ENCODE measurements at regions not wholly inside any gene's neighbourhood (a gene's known extent, or its start where the extent isn't known, plus 50 kb on each side); places are given as distances from the start of the nearest gene placed in this dataset.

DNA sequence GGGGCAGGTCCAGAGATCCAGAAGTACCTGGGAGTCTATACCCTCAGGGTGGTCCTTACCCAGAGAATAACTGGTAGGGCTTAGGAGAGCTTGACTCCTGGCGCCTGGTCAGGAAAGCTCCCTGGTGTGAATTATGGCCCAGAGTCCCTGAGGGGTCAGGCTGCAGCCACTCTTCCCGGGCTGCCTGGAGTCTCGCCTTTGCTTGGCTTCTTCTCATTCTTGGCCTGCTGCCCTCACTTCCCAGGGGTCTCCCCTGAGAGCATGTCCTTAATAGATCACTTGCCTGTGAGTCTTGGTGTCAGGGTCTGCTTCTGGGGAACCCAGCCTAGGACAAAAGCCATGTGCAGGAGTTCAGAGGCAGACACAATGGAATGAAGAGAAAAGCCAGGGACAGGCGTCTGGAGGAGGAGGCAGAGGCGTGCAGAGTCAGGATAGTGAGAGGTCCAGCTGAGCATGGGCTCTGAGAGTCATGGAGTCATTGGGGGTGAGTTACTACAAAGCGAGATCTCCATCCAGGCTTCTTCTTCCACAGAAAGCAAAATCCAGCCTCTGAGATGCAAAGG, 212.3 kb downstream of the TFAP2C start:
- Histone ChIP-seq H3K27me3 (ENCODE audit: control insufficient read depth, insufficient read depth, low read length) (0 out of 2 replicates have a peak, but pooled peaks cover 2% of the 10 kb centered on the region), H3K36me3 (ENCODE audit: control insufficient read depth, insufficient read depth, low read length) (no peaks in the 10 kb centered on the region), H3K4me3 (ENCODE audit: low read depth, low read length) (no peak overlapping the region)
- ChIA-PET POLR2A (no interaction called here), CTCF (no interaction called here)
- no peak for TF ChIP-seq CTCF (IDR thresholded peaks at IDR 0.05; ENCODE audit: insufficient read depth, low read depth, low read length)
- no peak for DNase-seq (ENCODE audit: low read depth)

DNA sequence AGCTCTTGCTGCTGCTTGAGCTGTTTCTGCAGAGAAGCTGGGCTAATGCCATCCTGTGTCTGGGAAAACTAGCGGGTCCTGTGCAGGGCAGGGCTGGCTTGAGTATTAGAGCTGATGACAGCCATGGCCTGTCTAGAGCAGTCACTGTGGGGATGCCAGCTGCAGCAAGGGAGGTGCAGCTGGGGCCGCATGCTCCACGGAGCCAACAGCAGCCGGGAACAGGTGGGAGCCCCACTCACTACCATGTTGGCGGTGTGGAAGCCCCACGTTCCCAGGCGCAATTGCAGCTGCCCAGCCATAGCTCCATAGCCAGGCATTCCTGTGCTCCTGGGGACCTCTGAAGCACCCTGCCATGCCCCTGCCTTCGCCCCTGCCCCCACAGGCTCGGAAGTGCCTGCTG, 212.9 kb downstream of the TFAP2C start:
- no peak for DNase-seq (ENCODE audit: low read depth)
- POLR2A ChIA-PET: interaction anchor here (0.6 kb wide), 1 partner anchor 23 kb away, joined by 3 read pairs; no protein-coding TSS in a partner anchor
- no peak for TF ChIP-seq CTCF (IDR thresholded peaks at IDR 0.05; ENCODE audit: insufficient read depth, low read depth, low read length)
- no peak overlapping the region for H3K4me3 ChIP-seq (ENCODE audit: low read depth, low read length)
- no peaks in the 10 kb centered on the region for H3K36me3 ChIP-seq (ENCODE audit: control insufficient read depth, insufficient read depth, low read length)
- peaks cover 2% of the 10 kb centered on the region; the same call in 1 of the 2 replicates for H3K27me3 ChIP-seq (ENCODE audit: control insufficient read depth, insufficient read depth, low read length)
- CTCF ChIA-PET: no interaction called here

GRCh38 chr20:56843386-56843785, 214.3 kb downstream of the TFAP2C start:
- no peaks in the 10 kb centered on the region for H3K36me3 ChIP-seq (ENCODE audit: control insufficient read depth, insufficient read depth, low read length)
- ChIA-PET POLR2A (no interaction called here), CTCF (interaction anchor here (1.0 to 2.1 kb wide), 4 partner anchors 7 to 207 kb away, joined by 3 to 9 read pairs (median 5); no protein-coding TSS in a partner anchor)
- DNase-seq (ENCODE audit: low read depth): no peak
- no peak overlapping the region for H3K4me3 ChIP-seq (ENCODE audit: low read depth, low read length)
- TF ChIP-seq CTCF (IDR thresholded peaks at IDR 0.05; ENCODE audit: insufficient read depth, low read depth, low read length): no peak
- no peaks in the 10 kb centered on the region; the same call in 1 of the 2 replicates for H3K27me3 ChIP-seq (ENCODE audit: control insufficient read depth, insufficient read depth, low read length)

DNA sequence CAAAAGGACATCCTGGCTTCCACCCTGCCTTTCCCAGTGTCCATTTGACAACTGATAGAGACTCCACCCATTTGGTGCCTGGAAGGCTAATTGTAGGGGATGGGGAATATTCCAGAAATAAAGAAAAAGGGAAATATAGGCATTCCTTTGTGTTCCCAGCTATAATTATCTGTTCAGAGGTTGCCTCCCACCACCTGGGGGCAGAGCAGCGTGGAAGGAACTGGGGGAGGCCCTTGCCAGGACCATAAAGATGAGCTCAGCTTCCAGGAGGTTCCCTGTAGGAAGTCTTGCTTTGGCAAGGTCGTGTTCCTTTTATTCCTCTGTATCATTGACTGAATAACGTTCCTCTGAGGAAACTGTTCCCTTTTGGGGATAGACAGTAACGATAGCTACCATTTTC, 214.7 kb downstream of the TFAP2C start:
- ChIA-PET POLR2A (no interaction called here), CTCF (interaction anchor here (0.6 to 2.1 kb wide), 5 partner anchors 8 to 207 kb away, joined by 3 to 9 read pairs (median 3); no protein-coding TSS in a partner anchor)
- Histone ChIP-seq H3K4me3 (ENCODE audit: low read depth, low read length) (no peak overlapping the region), H3K36me3 (ENCODE audit: control insufficient read depth, insufficient read depth, low read length) (no peaks in the 10 kb centered on the region), H3K27me3 (ENCODE audit: control insufficient read depth, insufficient read depth, low read length) (no peaks in the 10 kb centered on the region; the same call in 1 of the 2 replicates)
- DNase-seq (ENCODE audit: low read depth): no peak
- no peak for TF ChIP-seq CTCF (IDR thresholded peaks at IDR 0.05; ENCODE audit: insufficient read depth, low read depth, low read length)

DNA sequence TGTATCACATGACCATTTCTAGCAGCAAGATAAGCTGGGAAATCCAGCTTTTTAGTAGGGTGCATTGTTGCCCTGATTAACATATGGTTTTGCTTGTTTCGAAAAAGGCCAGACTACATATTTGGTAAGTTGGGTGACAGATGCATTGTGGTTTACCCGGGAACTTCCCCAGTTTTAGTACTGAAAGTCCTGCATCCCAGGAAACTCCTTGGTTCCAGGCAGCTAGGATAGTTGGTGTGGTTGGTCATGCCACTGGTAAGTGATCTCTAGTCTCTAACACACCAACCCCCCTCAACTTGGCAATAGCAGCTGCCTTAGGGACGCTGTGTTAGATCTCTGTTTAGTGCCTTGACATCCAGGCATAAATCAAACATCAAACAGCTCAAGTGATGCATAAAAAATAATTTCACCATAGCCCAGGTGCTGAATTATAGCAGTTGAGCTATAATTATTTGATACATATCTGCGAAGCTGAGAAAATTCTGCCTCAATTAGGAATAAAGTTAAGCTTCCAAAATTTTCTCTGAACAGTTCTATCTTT, 216.5 kb downstream of the TFAP2C start:
- TF ChIP-seq CTCF (IDR thresholded peaks at IDR 0.05; ENCODE audit: insufficient read depth, low read depth, low read length): no peak
- ChIA-PET POLR2A (no interaction called here), CTCF (interaction anchor here (0.8 to 1.5 kb wide), 2 partner anchors 13 to 216 kb away, joined by 4 read pairs; no protein-coding TSS in a partner anchor)
- Histone ChIP-seq H3K4me3 (ENCODE audit: low read depth, low read length) (no peak overlapping the region), H3K27me3 (ENCODE audit: control insufficient read depth, insufficient read depth, low read length) (no peaks in the 10 kb centered on the region; the same call in 1 of the 2 replicates), H3K36me3 (ENCODE audit: control insufficient read depth, insufficient read depth, low read length) (no peaks in the 10 kb centered on the region)
- no peak for DNase-seq (ENCODE audit: low read depth)
